Right lobe of liver (tissue), 4 donors: ENCODE measurements at regions not wholly inside any gene's neighbourhood (a gene's known extent, or its start where the extent isn't known, plus 50 kb on each side); places are given as distances from the start of the nearest gene placed in this dataset.

ENCODE experiments used
- CTCF ChIP-seq, 4 donors: fragments of 200-600 bp in 3 of 4; fragments of 450-650 bp in 1 of 4; IDR thresholded peaks; one replicate each; pipeline versions ENCODE4 v1.5.1 to v1.8.0; 2016 to 2022; ENCODE audit warnings: antibody characterized with exemption in 4 of 4, mild to moderate bottlenecking in 2 of 4
- POLR2A ChIP-seq: fragments of 450-650 bp; IDR thresholded peaks from one replicate; pipeline ENCODE4 v1.6.1; 2017; ENCODE audit warnings: antibody characterized with exemption, mild to moderate bottlenecking
- donor health status: DM: no; HTN: no; CAD: no.
- donor health status: DM: no; HTN: no; CAD: no.
- donor health status: DM: no; HTN: yes; CAD: no.

DNA sequence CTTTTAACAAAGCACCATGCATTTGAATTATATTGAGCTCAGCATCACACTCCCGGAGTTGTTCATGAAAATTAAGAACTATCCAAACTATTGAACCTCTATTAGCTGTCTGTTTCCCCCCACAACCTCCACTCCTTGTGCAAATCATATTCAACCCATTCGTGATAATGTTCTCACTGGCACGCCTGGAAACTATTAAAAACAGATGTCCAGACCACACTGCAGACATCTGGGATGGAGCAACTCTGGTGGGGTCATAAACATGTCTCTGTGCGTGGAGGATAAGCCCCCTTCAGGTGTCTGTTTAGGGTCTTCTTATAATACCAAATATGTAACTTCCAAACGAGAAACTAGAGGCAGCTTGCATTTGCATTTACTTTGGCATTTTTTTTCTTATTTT is 193.7 kb downstream of the TFAP2A start:
- TF ChIP-seq CTCF (IDR thresholded peaks at IDR 0.05) (no peak), POLR2A (no peak)
